PC-3 (cell line): ENCODE measurements at regions not wholly inside any gene's neighbourhood (a gene's known extent, or its start where the extent isn't known, plus 50 kb on each side); places are given as distances from the start of the nearest gene placed in this dataset.

Experiments
- ATAC-seq: fragments of 200-7000 bp; cut with Tn5 transposase; 2 replicates; pipeline ENCODE4 v1.9.1; 2020; ENCODE audit warnings: mild to moderate bottlenecking, moderate library complexity
- BruUV-seq: library from RNA; stranded (reverse); fragments of 400-500 nt; replicated peaks from 2 replicates; lab custom pipeline; 2021; lab: Mats Ljungman, UMichigan
- CTCF ChIA-PET: fragments of 300-600 bp; sonication (Branson Sonifier 250); formaldehyde crosslinking; loops from one replicate; lab custom pipeline; 2022; ENCODE audit warnings: antibody characterized with exemption; lab: Charles Lee
- POLR2A ChIA-PET: fragments of 300-600 bp; sonication (Branson Sonifier 250); formaldehyde crosslinking; loops from one replicate; lab custom pipeline; 2022; ENCODE audit warnings: antibody characterized with exemption; ENCODE audit not compliant: unreplicated experiment; lab: Charles Lee
- DNase-seq: peaks from one replicate; pipeline ENCODE4 v3.0.0-alpha.2; 2015
- H2AFZ ChIP-seq: fragments of 300-600 bp; sonication (generic); 2 replicates; pipeline ENCODE4 v1.6.0; 2016; ENCODE audit warnings: antibody characterized with exemption, low read length
- H3F3A ChIP-seq: fragments of 300-600 bp; sonication (generic); one replicate; pipeline ENCODE4 v1.6.0; 2017; ENCODE audit warnings: antibody characterized with exemption, low read length, control low read depth, mild to moderate bottlenecking; ENCODE audit not compliant: unreplicated experiment
- H3K27ac ChIP-seq: fragments of 300-600 bp; sonication (generic); 2 replicates; pipeline ENCODE4 v1.5.1; 2016; ENCODE audit warnings: mild to moderate bottlenecking, low read length
- H3K27me3 ChIP-seq: fragments of 300-600 bp; sonication (generic); 2 replicates; pipeline ENCODE4 v1.6.1; 2016; ENCODE audit warnings: low read length, mixed read lengths
- H3K36me3 ChIP-seq: fragments of 300-600 bp; sonication (generic); 2 replicates; pipeline ENCODE4 v1.6.1; 2016; ENCODE audit warnings: low read depth, mixed run types, low read length, mixed read lengths
- H3K4me1 ChIP-seq: fragments of 300-600 bp; sonication (generic); 2 replicates; pipeline ENCODE4 v1.5.1; 2016; ENCODE audit warnings: low read length; ENCODE audit not compliant: insufficient read depth
- H3K4me2 ChIP-seq: fragments of 300-600 bp; sonication (generic); 2 replicates; pipeline ENCODE4 v1.6.0; 2016; ENCODE audit warnings: low read length
- H3K4me3 ChIP-seq: fragments of 300-600 bp; sonication (generic); 2 replicates; pipeline ENCODE4 v1.5.1; 2016; ENCODE audit warnings: mild to moderate bottlenecking, low read length, mixed read lengths
- H3K79me2 ChIP-seq: fragments of 300-600 bp; sonication (generic); 2 replicates; pipeline ENCODE4 v1.6.1; 2017; ENCODE audit warnings: low read length, mixed read lengths
- H3K9ac ChIP-seq: fragments of 300-600 bp; sonication (generic); 2 replicates; pipeline ENCODE4 v1.6.0; 2016; ENCODE audit warnings: mild to moderate bottlenecking, low read length
- H3K9me2 ChIP-seq: fragments of 300-600 bp; sonication (generic); replicated peaks from 2 replicates; pipeline ENCODE4 v1.6.1; 2016; ENCODE audit warnings: mixed run types, low read length, mixed read lengths
- H3K9me3 ChIP-seq: fragments of 300-600 bp; sonication (generic); 2 replicates; pipeline ENCODE4 v1.6.1; 2016; ENCODE audit warnings: low read length, mixed read lengths
- H4K20me1 ChIP-seq: fragments of 300-600 bp; sonication (generic); 2 replicates; pipeline ENCODE4 v1.6.1; 2016; ENCODE audit warnings: low read length, mixed read lengths
- CTCF ChIP-seq: fragments of 300-600 bp; sonication (generic); conservative IDR thresholded peaks from 2 replicates; pipeline ENCODE4 v1.5.1; 2017; ENCODE audit warnings: antibody characterized with exemption, low read depth, mild to moderate bottlenecking, low read length
- EZH2 ChIP-seq: fragments of 300-600 bp; sonication (generic); IDR thresholded peaks from one replicate; pipeline ENCODE4 v1.6.1; 2017; ENCODE audit warnings: antibody characterized with exemption, mild to moderate bottlenecking, low read length; ENCODE audit not compliant: unreplicated experiment
- EZH2phosphoT487 ChIP-seq: fragments of 300-600 bp; sonication (generic); IDR thresholded peaks from 2 replicates; pipeline ENCODE4 v1.6.1; 2018; ENCODE audit warnings: mild to moderate bottlenecking, antibody characterized with exemption, low read length, borderline replicate concordance
- intact Hi-C: fragments of 100-400 bp; cut with micrococcal nuclease; formaldehyde crosslinking; loops from 2 replicates; pipeline ENCODE4 v1.9.0; 2023

GRCh38 chr9:118568704-118569103 lies 800.5 kb downstream of the BRINP1 start:
- no peak overlapping the region for H3K4me3 ChIP-seq
- H2AFZ ChIP-seq = no peak overlapping the region
- BruUV-seq = no TSS peak
- no peaks in the 10 kb centered on the region for H3K79me2 ChIP-seq
- H3K9me3 ChIP-seq = 0 out of 2 replicates have a peak, but pooled peaks cover 3% of the 10 kb centered on the region
- POLR2A ChIA-PET = no interaction called here
- intact Hi-C loops = no loop called here
- H3K27me3 ChIP-seq = no peaks in the 10 kb centered on the region
- no peaks in the 10 kb centered on the region for H4K20me1 ChIP-seq
- no peak for DNase-seq
- H3K27ac ChIP-seq = no peak overlapping the region
- H3K9me2 ChIP-seq = no peaks in the 10 kb centered on the region
- no peak for ATAC-seq
- no peaks in the 10 kb centered on the region for H3F3A ChIP-seq
- H3K9ac ChIP-seq = no peak overlapping the region
- H3K36me3 ChIP-seq = no peaks in the 10 kb centered on the region
- CTCF ChIA-PET = no interaction called here
- H3K4me2 ChIP-seq = no peak overlapping the region
- H3K4me1 ChIP-seq = no peaks in the 10 kb centered on the region
- no peak for TF ChIP-seq CTCF
- TF ChIP-seq EZH2 = no peak
- no peak for TF ChIP-seq EZH2phosphoT487

- BruUV-seq = no TSS peak
- intact Hi-C loops = no loop called here
- no peak overlapping the region for H3K4me2 ChIP-seq
- no peak for ATAC-seq
- ChIA-PET CTCF (no interaction called here), POLR2A (no interaction called here)
- H3K4me1 ChIP-seq = no peaks in the 10 kb centered on the region
- no peaks in the 10 kb centered on the region for H3K79me2 ChIP-seq
- H3K27ac ChIP-seq = no peak overlapping the region
- TF ChIP-seq CTCF = no peak
- no peak for TF ChIP-seq EZH2
- no peak for TF ChIP-seq EZH2phosphoT487
- H3K9ac ChIP-seq = no peak overlapping the region
- H3K9me3 ChIP-seq = 0 out of 2 replicates have a peak, but pooled peaks cover 3% of the 10 kb centered on the region
- H4K20me1 ChIP-seq = no peaks in the 10 kb centered on the region
- no peaks in the 10 kb centered on the region for H3F3A ChIP-seq
- no peaks in the 10 kb centered on the region for H3K27me3 ChIP-seq
- no peak overlapping the region for H2AFZ ChIP-seq
- H3K9me2 ChIP-seq = no peaks in the 10 kb centered on the region
- DNase-seq = no peak
- no peak overlapping the region for H3K4me3 ChIP-seq
- H3K36me3 ChIP-seq = no peaks in the 10 kb centered on the region
Measured at GRCh38 chr9:118569148-118569547, 800.1 kb downstream of the BRINP1 start.

- H2AFZ ChIP-seq = no peak overlapping the region
- no peaks in the 10 kb centered on the region for H3K4me1 ChIP-seq
- H4K20me1 ChIP-seq = no peaks in the 10 kb centered on the region
- H3K9me3 ChIP-seq = 0 out of 2 replicates have a peak, but pooled peaks cover 3% of the 10 kb centered on the region
- intact Hi-C loops = no loop called here
- no peaks in the 10 kb centered on the region for H3F3A ChIP-seq
- no peak for ATAC-seq
- TF ChIP-seq EZH2 (no peak), EZH2phosphoT487 (no peak), CTCF (no peak)
- no peak overlapping the region for H3K4me2 ChIP-seq
- H3K27me3 ChIP-seq = no peaks in the 10 kb centered on the region
- no peak for DNase-seq
- ChIA-PET CTCF (no interaction called here), POLR2A (no interaction called here)
- H3K27ac ChIP-seq = no peak overlapping the region
- H3K79me2 ChIP-seq = no peaks in the 10 kb centered on the region
- no peak overlapping the region for H3K9ac ChIP-seq
- BruUV-seq = no TSS peak
- no peaks in the 10 kb centered on the region for H3K36me3 ChIP-seq
- H3K9me2 ChIP-seq = no peaks in the 10 kb centered on the region
- no peak overlapping the region for H3K4me3 ChIP-seq
Measured at GRCh38 chr9:118570066-118570465, 799.2 kb downstream of the BRINP1 start.
